ENCODE measurements at regions not wholly inside any gene's neighbourhood (a gene's known extent, or its start where the extent isn't known, plus 50 kb on each side); places are given as distances from the start of the nearest gene placed in this dataset.
"Not testable (repeated sequence)": the region's sequence is repeated elsewhere in the genome, so short reads cannot be mapped to it uniquely, and the experiment has no call there.

GRCh38 chr4:129994715-129995114, 898.8 kb downstream of the C4orf33 start:
- 83 to 87% methylated on average over 4 of the region's 4 CpGs for WGBS, 2 donors
- H3K27me3 ChIP-seq (ENCODE audit: control insufficient read depth in 3 of 3, insufficient read depth in 3 of 3, low read length in 2 of 3): no peaks in the 10 kb centered on the region
- no peak for ATAC-seq (ENCODE audit: insufficient read depth, low FRiP score)

GRCh38 chr4:129998436-129999150, 902.6 kb downstream of the C4orf33 start:
- Histone ChIP-seq H3K27me3 (ENCODE audit: control insufficient read depth in 3 of 3, insufficient read depth in 3 of 3, low read length in 2 of 3) (no peaks in the 10 kb centered on the region), H3K9me3 (ENCODE audit: control insufficient read depth in 4 of 4, insufficient read depth in 3 of 4, low read length in 3 of 4) (peaks cover 0 to 5% (median 0%) of the 10 kb centered on the region in 4 donors), H3K36me3 (ENCODE audit: control insufficient read depth in 4 of 4, insufficient read depth in 4 of 4, low read length in 4 of 4) (no peaks in the 10 kb centered on the region), H3K27ac (ENCODE audit: low read depth in 1 of 2, low read length in 1 of 2) (no peak overlapping the region), H3K9ac (ENCODE audit: insufficient read depth in 1 of 2, low read length in 2 of 2) (no peak overlapping the region), H3K4me3 (no peak overlapping the region), H3K4me1 (ENCODE audit: control insufficient read depth in 5 of 5, insufficient read depth in 5 of 5, low read length in 5 of 5) (no peaks in the 10 kb centered on the region)
- WGBS, 2 donors: 87 to 90% methylated on average over 7 of the region's 7 CpGs
- no peak for DNase-seq
- no peak for TF ChIP-seq CTCF (IDR thresholded peaks at IDR 0.05; ENCODE audit: control extremely low read depth, extremely low read depth)
- ATAC-seq (ENCODE audit: insufficient read depth, low FRiP score): no peak

More at GRCh38 chr4:129994715-129995114, 898.8 kb downstream of the C4orf33 start:
- no peak for DNase-seq
- no peak for TF ChIP-seq CTCF (IDR thresholded peaks at IDR 0.05; ENCODE audit: control extremely low read depth, extremely low read depth)
- no peak overlapping the region for H3K4me3 ChIP-seq
- peaks cover 0 to 5% (median 0%) of the 10 kb centered on the region in 4 donors for H3K9me3 ChIP-seq (ENCODE audit: control insufficient read depth in 4 of 4, insufficient read depth in 3 of 4, low read length in 3 of 4)
- H3K4me1 ChIP-seq (ENCODE audit: control insufficient read depth in 5 of 5, insufficient read depth in 5 of 5, low read length in 5 of 5): no peaks in the 10 kb centered on the region
- no peak overlapping the region for H3K9ac ChIP-seq (ENCODE audit: insufficient read depth in 1 of 2, low read length in 2 of 2)
- H3K36me3 ChIP-seq (ENCODE audit: control insufficient read depth in 4 of 4, insufficient read depth in 4 of 4, low read length in 4 of 4): no peaks in the 10 kb centered on the region
- no peak overlapping the region for H3K27ac ChIP-seq (ENCODE audit: low read depth in 1 of 2, low read length in 1 of 2)

- DNase-seq (no peak), ATAC-seq (ENCODE audit: insufficient read depth, low FRiP score) (no peak)
- no peak for TF ChIP-seq CTCF (IDR thresholded peaks at IDR 0.05; ENCODE audit: control extremely low read depth, extremely low read depth)
- Histone ChIP-seq H3K36me3 (ENCODE audit: control insufficient read depth in 4 of 4, insufficient read depth in 4 of 4, low read length in 4 of 4) (no peaks in the 10 kb centered on the region), H3K27ac (ENCODE audit: low read depth in 1 of 2, low read length in 1 of 2) (no peak overlapping the region), H3K27me3 (ENCODE audit: control insufficient read depth in 3 of 3, insufficient read depth in 3 of 3, low read length in 2 of 3) (no peaks in the 10 kb centered on the region), H3K4me3 (no peak overlapping the region), H3K9me3 (ENCODE audit: control insufficient read depth in 4 of 4, insufficient read depth in 3 of 4, low read length in 3 of 4) (peaks cover 0 to 5% (median 0%) of the 10 kb centered on the region in 4 donors), H3K9ac (ENCODE audit: insufficient read depth in 1 of 2, low read length in 2 of 2) (no peak overlapping the region), H3K4me1 (ENCODE audit: control insufficient read depth in 5 of 5, insufficient read depth in 5 of 5, low read length in 5 of 5) (no peaks in the 10 kb centered on the region)
Observed at GRCh38 chr4:129999156-129999555, 903.2 kb downstream of the C4orf33 start.

GRCh38 chr4:130008461-130008860, 912.5 kb downstream of the C4orf33 start:
- Histone ChIP-seq H3K9ac (ENCODE audit: insufficient read depth in 1 of 2, low read length in 2 of 2) (no peak overlapping the region), H3K9me3 (ENCODE audit: control insufficient read depth in 4 of 4, insufficient read depth in 3 of 4, low read length in 3 of 4) (peaks cover 0 to 2% (median 0%) of the 10 kb centered on the region in 4 donors), H3K36me3 (ENCODE audit: control insufficient read depth in 4 of 4, insufficient read depth in 4 of 4, low read length in 4 of 4) (no peaks in the 10 kb centered on the region), H3K4me3 (no peak overlapping the region), H3K27ac (ENCODE audit: low read depth in 1 of 2, low read length in 1 of 2) (no peak overlapping the region), H3K4me1 (ENCODE audit: control insufficient read depth in 5 of 5, insufficient read depth in 5 of 5, low read length in 5 of 5) (no peaks in the 10 kb centered on the region), H3K27me3 (ENCODE audit: control insufficient read depth in 3 of 3, insufficient read depth in 3 of 3, low read length in 2 of 3) (no peaks in the 10 kb centered on the region)
- no peak for TF ChIP-seq CTCF (IDR thresholded peaks at IDR 0.05; ENCODE audit: control extremely low read depth, extremely low read depth)
- ATAC-seq (ENCODE audit: insufficient read depth, low FRiP score) (no peak), DNase-seq (no peak)

- DNase-seq; H3K36me3 ChIP-seq (ENCODE audit: control insufficient read depth in 4 of 4, insufficient read depth in 4 of 4, low read length in 4 of 4); H3K4me1 ChIP-seq (ENCODE audit: control insufficient read depth in 5 of 5, insufficient read depth in 5 of 5, low read length in 5 of 5); H3K27me3 ChIP-seq (ENCODE audit: control insufficient read depth in 3 of 3, insufficient read depth in 3 of 3, low read length in 2 of 3); H3K4me3 ChIP-seq; H3K9me3 ChIP-seq (ENCODE audit: control insufficient read depth in 4 of 4, insufficient read depth in 3 of 4, low read length in 3 of 4); H3K27ac ChIP-seq (ENCODE audit: low read depth in 1 of 2, low read length in 1 of 2); ATAC-seq (ENCODE audit: insufficient read depth, low FRiP score); H3K9ac ChIP-seq (ENCODE audit: insufficient read depth in 1 of 2, low read length in 2 of 2): not testable (repeated sequence)
- WGBS, 2 donors: 95 to 97% methylated on average over 26 to 29 of the region's 29 CpGs
Observed at GRCh38 chr4:130012806-130013205, 916.9 kb downstream of the C4orf33 start.

All from lung (tissue), 11 donors.